ENCODE measurements at regions not wholly inside any gene's neighbourhood (a gene's known extent, or its start where the extent isn't known, plus 50 kb on each side); places are given as distances from the start of the nearest gene placed in this dataset.

- TF ChIP-seq EZH2 (IDR thresholded peaks at IDR 0.05; ENCODE audit: borderline replicate concordance, low read depth, low read length, severe bottlenecking): no peak
- TF ChIP-seq CTCF (IDR thresholded peaks at IDR 0.05; ENCODE audit: borderline replicate concordance, extremely low read depth, low read length, poor library complexity, severe bottlenecking): no peak
Measured at GRCh38 chr15:87608238-87609028, 648.1 kb downstream of the NTRK3 start.
